GM18868 (cell line): ENCODE measurements at regions not wholly inside any gene's neighbourhood (a gene's known extent, or its start where the extent isn't known, plus 50 kb on each side); places are given as distances from the start of the nearest gene placed in this dataset.
"Not testable (repeated sequence)": the region's sequence is repeated elsewhere in the genome, so short reads cannot be mapped to it uniquely, and the experiment has no call there.

Experiments
- ATAC-seq: cut with Tn5 transposase; IDR thresholded peaks from one replicate; pipeline ENCODE4 v1.9.1; 2021; ENCODE audit warnings: mild to moderate bottlenecking, moderate library complexity; ENCODE audit not compliant: unreplicated experiment

GRCh38 chr6:134678436-134678889 is 271.4 kb downstream of the ALDH8A1 start:
- ATAC-seq, result no peak

- ATAC-seq, result no peak
These were observed 273.3 kb downstream of the ALDH8A1 start for GRCh38 chr6:134676307-134677281.

- ATAC-seq, result no peak
These were observed 274.5 kb downstream of the ALDH8A1 start for GRCh38 chr6:134675110-134676054.

- no peak for ATAC-seq
These were observed 275.3 kb downstream of the ALDH8A1 start for GRCh38 chr6:134674562-134674961.

GRCh38 chr6:134669485-134669884 is 280.4 kb downstream of the ALDH8A1 start:
- ATAC-seq, result no peak

- ATAC-seq, result no peak
These were observed 282.8 kb downstream of the ALDH8A1 start for GRCh38 chr6:134667111-134667510.

GRCh38 chr6:134666125-134666524 is 283.8 kb downstream of the ALDH8A1 start:
- ATAC-seq, result no peak

GRCh38 chr6:134665029-134665723 is 284.7 kb downstream of the ALDH8A1 start:
- ATAC-seq, result no peak

GRCh38 chr6:134663800-134664535 is 285.9 kb downstream of the ALDH8A1 start:
- ATAC-seq, result no peak

- ATAC-seq, result no peak
These were observed 286.5 kb downstream of the ALDH8A1 start for GRCh38 chr6:134663356-134663755.

- no peak for ATAC-seq
These were observed 287.7 kb downstream of the ALDH8A1 start for GRCh38 chr6:134662077-134662700.

- not testable (repeated sequence) for ATAC-seq
These were observed 290.0 kb downstream of the ALDH8A1 start for GRCh38 chr6:134659885-134660284.

GRCh38 chr6:134658596-134658995 is 291.3 kb downstream of the ALDH8A1 start:
- ATAC-seq, result no peak

GRCh38 chr6:134657751-134658527 is 292.0 kb downstream of the ALDH8A1 start:
- no peak for ATAC-seq

GRCh38 chr6:134657343-134657742 is 292.6 kb downstream of the ALDH8A1 start:
- ATAC-seq, result no peak

- ATAC-seq, result no peak
These were observed 295.1 kb downstream of the ALDH8A1 start for GRCh38 chr6:134654751-134655150.

- no peak for ATAC-seq
These were observed 298.4 kb downstream of the ALDH8A1 start for GRCh38 chr6:134651519-134651918.

GRCh38 chr6:134647861-134648260 is 302.0 kb downstream of the ALDH8A1 start:
- ATAC-seq, result no peak

GRCh38 chr6:134642819-134643218 is 307.1 kb downstream of the ALDH8A1 start:
- no peak for ATAC-seq
